Inflammatory macrophage (primary cell): ENCODE measurements at regions not wholly inside any gene's neighbourhood (a gene's known extent, or its start where the extent isn't known, plus 50 kb on each side); places are given as distances from the start of the nearest gene placed in this dataset.
A peak's percentile ranks its signal among the peaks of the same experiment; 100 is the strongest.
"Not testable (repeated sequence)": the region's sequence is repeated elsewhere in the genome, so short reads cannot be mapped to it uniquely, and the experiment has no call there.

Experiments
- DNase-seq, 2 donors: peaks; one replicate each; pipeline ENCODE4 v3.0.0-alpha.2; 2020 to 2022

DNA sequence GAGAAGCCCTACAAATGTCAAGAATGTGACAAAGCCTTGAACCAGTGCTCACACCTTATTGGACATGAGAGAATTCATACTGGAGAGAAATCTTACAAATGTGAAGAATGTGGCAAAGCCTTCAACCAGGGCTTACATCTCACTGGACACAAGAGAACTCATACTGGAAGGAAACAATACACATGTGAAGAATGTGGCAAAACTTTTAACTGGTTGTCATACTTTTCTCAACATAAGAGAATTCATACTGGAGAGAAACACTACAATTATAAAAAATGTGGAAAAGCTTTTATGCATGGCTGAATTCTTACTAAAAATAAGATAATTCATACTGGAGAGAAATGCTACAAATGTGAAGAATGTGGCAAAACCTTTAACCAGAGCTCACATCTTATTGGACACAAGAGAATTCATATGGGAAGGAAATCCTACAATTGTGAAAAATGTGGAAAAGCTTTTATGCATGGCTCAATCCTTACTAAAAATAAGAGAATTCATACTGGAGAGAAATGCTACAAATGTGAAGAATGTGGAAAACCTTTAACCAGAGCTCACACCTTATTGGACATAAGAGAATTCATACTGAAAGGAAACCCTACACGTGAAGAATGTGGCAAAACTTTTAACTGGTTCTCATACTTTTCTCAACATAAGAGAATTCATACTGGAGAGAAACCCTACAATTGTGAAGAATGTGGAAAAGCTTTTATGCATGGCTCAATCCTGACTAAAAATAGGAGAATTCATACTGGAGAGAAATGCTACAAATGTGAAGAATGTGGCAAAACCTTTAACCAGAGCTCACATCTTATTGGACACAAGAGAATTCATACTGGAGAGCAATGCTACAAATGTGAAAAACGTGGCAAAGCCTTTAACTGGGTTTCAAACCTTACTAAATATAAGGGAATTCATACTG lies 350.6 kb upstream of the NUPR2 start:
- not testable (repeated sequence) for DNase-seq

DNA sequence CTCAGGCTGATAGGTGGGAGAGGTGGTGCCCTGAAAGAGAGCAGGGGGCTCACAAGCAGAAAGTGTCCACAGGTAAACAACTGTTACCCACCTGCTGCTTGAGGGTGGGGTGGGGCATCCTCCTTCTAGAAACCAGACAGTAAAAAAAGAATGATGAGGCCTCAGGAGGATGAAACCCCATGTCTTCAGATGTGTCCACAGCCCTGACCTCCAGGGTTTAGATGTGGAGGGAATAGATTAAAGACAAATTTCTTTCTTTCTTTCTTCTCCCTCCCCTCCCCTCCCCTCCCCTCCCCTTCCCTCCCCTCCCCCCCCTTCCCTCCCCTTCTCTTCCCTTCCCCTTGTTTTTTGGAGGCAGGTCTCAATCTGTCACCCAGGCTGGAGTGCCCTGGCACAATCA lies 333.5 kb upstream of the NUPR2 start:
- DNase-seq, result no peak

DNA sequence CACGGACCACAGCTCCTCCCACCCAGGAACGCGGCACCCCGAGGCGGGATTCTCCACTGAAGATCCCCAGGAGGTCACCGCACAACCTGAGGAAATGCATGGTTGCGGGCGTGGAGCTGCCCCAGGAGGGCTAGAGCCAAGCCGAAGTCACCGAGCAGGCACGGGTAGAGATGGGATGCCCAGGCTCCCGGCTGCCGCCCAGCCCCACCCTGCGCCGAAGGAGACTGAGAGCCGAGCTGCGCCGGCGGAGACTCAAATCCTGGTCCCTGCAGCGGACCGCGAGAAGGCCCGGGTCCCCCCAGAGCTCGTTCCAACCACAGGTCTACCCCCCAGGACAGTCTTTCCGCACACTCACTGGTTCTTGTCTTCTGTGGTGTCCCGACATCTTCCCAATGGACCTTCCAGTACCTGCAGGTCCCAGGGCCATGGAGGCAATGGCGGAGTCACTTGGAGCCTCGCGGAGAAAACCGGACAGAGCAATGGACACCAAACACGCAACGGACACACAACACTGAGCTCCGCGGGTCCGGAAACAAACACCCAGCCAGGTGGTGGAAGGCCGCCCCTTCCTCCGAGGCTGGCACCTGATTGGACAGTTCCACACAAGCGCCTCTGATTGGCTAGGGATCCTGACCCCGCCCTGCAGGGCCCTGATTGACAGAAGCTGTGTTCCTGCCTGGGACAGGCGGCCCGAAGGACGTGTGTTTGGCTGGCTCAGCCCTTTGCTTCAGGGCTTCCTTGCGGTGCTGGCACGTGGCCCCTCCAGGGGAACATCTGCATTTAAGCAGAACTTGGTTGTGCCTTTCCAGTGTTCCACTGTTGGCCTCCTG lies 331.9 kb upstream of the NUPR2 start:
- no peak for DNase-seq

DNA sequence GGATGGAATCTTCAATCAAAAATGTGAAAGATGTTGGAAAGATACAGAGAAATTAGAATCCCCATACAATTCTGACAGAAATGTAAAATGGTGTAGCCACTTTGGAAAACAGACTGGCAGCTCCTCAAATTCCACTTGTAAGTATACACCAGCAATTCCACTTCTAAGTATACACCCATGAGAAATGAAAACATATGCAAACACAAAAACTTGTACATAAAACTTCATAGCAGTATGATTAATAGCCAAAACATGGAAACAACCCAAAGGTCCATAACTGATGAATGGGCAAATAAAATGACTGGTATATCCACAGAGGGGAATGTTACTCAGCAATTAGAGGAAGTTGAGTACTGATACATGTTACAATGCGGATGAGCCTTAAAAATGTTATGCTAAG lies 304.3 kb upstream of the NUPR2 start:
- not testable (repeated sequence) for DNase-seq

DNA sequence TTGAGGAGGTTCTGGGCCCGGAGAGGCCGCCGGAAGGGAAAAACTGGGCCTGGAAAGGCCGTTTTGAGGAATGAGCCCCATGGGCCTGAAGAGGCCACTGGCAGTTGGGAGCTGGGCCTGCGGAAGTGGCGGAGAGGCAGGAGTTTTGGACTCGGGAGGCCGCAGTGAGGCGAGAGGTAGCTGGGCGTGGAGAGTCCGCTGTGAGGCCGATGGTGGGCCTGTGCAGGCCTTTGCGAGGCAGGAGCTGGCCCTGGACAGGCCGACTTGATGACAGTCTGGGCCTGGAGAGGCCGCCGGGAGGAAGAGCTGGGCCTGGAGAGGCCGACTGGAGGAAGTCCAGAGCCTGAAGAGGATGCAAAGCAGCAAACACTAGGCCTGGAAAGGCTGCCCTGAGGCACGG lies 259.0 kb upstream of the NUPR2 start:
- DNase-seq, result no peak

DNA sequence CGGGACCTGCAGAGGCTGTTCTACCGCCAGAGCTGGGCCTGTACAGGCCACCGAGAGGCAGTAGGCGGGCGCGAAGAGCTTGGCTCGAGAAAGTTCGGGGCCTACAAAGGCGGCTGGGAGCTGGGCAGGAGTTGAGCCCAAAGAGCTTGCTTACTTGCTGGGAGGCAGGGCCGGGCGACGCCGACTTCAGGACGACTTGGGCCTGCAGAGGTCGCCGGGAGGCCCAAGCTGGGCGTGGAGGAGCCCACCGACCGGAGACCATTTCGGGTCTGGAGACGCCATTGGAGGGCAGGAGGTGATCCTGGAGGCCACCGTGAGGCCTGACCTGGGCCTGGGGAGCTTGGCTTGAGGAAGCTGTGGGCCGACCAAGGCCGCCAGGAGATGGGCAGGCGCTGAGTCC lies 258.4 kb upstream of the NUPR2 start:
- DNase-seq, result not testable (repeated sequence)

DNA sequence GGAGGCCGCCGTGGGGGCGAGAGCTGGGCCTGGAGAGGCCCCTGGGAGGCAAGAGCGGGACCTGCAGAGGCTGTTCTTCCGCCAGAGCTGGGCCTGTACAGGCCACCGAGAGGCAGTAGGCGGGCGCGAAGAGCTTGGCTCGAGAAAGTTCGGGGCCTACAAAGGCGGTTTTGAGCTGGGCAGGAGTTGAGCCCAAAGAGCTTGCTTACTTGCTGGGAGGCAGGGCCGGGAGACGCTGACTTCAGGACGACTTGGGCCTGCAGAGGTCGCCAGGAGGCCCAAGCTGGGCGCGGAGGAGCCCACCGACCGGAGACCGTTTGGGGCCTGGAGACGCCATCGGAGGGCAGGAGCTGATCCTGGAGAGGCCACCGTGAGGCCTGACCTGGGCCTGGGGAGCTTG lies 257.1 kb upstream of the NUPR2 start:
- DNase-seq, result peak in 1 of 2 donors; percentile 40

DNA sequence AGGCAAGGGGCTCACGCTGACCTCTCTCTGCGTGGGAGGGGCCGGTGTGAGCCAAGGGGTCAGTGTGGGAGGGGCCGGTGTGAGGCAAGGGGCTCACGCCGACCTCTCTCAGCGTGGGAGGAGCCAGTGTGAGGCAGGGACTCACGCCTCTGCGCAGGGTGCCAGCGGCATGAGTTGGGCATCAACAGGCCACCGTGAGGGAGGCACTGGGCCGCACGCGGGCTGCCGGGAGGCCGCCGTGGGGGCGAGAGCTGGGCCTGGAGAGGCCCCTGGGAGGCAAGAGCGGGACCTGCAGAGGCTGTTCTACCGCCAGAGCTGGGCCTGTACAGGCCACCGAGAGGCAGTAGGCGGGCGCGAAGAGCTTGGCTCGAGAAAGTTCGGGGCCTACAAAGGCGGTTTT lies 255.6 kb upstream of the NUPR2 start:
- not testable (repeated sequence) for DNase-seq

DNA sequence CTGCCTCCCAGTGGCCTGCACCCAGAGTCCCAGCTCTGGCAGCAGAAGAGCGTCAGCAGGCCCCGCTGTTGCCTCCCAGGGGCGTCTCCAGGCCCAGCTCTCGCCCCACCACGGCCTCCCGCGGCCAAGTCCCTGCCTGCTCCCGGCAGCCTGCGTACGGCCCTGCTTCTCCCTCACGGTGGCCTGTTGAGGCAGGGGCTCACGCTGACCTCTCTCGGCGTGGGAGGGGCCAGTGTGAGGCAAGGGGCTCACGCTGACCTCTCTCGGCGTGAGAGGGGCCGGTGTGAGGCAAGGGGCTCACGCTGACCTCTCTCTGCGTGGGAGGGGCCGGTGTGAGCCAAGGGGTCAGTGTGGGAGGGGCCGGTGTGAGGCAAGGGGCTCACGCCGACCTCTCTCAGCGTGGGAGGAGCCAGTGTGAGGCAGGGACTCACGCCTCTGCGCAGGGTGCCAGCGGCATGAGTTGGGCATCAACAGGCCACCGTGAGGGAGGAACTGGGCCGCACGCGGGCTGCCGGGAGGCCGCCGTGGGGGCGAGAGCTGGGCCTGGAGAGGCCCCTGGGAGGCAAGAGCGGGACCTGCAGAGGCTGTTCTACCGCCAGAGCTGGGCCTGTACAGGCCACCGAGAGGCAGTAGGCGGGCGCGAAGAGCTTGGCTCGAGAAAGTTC lies 254.1 kb upstream of the NUPR2 start:
- not testable (repeated sequence) for DNase-seq

DNA sequence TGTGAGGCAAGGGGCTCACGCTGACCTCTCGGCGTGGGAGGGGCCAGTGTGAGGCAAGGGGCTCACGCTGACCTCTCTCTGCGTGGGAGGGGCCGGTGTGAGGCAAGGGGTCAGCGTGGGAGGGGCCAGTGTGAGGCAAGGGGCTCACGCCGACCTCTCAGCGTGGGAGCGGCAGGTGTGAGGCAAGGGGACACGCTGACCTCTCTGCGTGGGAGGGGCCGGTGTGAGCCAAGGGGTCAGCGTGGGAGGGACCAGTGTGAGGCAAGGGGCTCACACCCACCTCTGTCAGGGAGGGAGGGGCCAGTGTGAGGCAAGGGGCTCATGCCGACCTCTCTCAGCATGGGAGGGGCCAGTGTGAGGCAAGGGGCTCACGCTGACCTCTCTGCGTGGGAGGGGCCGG lies 251.7 kb upstream of the NUPR2 start:
- DNase-seq, result not testable (repeated sequence)

DNA sequence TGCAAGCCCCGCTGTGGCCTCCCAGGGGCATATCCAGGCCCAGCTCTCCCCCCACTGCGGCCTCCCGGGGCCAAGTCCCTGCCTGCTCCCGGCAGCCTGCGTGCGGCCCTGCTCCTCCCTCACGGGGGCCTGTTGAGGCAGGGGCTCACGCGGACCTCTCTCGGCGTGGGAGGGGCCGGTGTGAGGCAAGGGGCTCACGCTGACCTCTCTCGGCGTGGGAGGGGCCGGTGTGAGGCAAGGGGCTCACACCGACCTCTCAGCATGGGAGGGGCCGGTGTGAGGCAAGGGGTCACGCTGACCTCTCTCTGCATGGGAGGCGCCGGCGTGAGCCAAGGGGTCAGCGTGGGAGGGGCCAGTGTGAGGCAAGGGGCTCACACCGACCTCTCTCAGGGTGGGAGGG lies 251.2 kb upstream of the NUPR2 start:
- DNase-seq, result not testable (repeated sequence)

DNA sequence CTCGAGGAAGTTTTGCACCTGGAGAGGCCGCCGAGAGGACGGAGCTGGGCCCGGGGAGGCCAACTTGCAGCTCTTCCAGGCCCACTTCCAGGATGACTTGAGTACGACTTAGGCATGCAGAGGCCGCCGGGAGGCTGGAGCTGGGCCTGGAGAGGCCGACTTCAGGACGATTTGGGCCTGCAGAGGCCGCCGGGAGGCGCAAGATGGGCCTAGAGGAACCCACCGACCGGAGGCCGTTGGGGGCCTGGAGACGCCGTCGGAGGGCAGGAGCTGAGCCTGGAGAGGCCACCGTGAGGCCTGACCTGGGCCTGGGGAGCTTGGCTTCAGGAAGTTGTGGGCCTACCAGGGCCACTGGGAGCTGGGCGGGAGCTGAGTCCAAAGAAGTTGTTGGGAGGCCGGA lies 250.5 kb upstream of the NUPR2 start:
- not testable (repeated sequence) for DNase-seq

DNA sequence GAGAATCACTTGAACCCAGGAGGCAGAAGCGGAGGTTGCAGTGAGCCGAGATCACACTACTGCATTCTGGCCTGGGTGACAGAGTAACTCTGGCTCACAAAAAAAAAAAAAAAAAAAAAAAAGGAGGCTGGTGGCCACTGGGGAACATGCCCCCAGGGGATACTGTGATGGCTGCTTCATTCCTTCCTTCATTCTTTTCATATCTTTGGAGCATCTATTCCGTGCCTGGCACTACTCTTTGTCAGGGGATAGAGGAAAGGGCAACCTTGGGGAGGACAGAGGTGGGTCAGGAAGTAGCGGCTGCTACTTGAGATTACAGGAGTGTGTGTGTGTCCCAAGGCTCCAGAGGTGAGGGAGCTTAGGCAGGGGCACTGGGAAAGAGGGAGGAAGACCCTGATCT lies 236.4 kb upstream of the NUPR2 start:
- DNase-seq, result not testable (repeated sequence)

DNA sequence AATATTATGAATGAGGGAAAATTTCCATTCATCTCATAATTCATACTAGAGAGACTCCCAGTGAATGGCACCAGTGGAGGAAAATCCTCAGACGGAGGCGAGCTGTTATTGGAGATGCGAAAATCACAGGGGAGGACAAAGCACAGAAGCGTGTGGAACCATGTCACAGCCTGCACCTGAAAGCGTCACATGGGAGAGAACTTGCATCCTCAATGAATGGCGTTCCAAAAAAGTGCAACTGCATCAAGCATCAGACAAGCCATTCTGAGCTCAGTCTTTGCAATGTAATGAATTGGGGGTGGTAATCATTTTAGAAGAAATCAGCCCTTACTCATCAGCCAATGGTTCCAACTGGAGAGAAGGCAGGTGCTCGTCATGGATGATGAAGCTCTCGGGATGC lies 235.0 kb upstream of the NUPR2 start:
- not testable (repeated sequence) for DNase-seq

DNA sequence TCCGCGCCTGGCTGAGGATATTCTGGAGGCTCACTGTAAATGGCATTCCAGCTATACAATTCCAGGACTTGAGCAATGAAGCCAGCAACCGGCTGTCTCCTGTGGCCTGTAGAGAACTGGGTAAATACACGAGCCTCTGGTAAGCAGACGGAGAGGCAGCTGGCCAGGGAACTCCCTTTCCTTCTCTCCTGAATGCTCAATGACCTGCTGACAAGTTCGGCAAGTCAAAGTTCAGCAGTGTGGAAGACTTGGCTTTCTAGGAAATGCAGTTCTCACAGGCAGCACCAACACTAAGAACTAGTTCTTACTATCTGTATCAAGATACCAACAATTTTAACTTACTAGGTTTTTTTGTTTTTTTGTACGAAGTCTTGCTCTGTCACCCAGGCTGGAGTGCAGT lies 232.1 kb upstream of the NUPR2 start:
- DNase-seq, result not testable (repeated sequence)

DNA sequence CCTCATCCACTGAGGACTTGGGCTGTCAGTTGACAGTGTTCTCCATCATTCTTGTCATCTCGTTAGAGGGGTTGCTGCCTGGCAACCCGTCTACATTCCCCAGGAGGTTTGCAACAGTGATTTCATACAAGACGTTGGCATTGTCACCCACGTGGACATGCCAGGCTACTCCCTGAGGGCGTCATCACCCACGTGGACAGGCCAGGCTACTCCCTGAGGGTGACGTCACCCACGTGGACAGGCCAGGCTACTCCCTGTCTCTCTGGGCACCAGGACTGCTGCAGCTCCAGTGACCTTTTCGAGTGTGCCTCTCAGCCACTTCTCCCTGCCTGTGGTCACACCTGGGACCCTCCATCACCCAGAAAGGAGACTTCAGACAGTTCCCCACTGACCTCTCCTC lies 212.1 kb upstream of the NUPR2 start:
- not testable (repeated sequence) for DNase-seq

DNA sequence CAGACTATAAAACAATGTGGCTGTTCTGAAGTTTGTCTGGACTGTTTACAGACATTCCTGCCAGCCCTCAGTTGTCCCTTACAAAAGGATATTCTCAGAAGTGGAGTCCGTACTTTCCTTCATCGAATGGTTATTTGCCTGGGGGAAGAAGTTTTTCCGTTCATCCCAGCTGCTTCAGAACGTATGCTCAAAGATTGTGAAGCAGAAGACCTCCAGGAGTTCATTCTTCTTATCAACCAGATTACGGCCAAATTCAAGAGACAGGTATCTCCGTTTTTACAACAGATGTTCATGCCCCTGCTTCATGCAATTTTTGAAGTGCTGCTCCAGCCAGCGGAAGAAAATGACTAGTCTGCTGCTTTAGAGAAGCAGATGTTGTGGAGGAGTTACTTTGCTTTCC lies 174.3 kb upstream of the NUPR2 start:
- no peak for DNase-seq

DNA sequence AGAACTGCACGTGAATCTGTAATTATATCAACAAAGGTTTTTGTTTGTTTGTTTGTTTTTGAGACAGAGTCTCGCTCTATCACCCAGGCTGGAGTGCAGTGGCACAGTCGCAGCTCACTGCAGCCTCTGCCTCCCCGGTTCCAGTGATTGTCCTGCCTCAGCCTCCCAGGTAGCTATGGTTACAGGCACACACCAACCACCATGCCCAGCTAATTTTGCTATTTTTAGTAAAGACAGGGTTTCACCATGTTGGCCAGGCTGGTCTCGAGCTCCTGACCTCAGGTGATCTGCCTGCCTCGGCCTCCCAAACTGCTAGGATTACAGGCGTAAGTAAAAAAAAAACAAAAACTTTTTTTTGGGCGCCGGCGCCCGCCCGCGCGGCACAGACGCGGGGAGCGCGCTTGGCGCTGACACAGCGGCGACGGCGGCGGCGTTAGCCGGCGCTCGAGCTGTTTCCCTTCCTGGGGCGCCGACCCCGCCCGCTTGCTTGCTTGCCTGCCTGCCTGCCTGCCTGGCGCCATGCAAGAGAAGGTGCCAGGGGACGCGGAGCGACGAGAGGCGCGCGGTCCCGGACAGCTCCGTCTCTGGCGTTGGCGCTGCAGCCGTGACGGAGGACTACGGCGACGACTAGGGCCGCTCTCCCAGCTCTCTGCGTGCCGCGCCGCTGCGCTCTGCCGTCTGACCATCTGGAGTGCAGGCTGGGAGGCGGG lies 171.4 kb upstream of the NUPR2 start:
- no peak for DNase-seq

DNA sequence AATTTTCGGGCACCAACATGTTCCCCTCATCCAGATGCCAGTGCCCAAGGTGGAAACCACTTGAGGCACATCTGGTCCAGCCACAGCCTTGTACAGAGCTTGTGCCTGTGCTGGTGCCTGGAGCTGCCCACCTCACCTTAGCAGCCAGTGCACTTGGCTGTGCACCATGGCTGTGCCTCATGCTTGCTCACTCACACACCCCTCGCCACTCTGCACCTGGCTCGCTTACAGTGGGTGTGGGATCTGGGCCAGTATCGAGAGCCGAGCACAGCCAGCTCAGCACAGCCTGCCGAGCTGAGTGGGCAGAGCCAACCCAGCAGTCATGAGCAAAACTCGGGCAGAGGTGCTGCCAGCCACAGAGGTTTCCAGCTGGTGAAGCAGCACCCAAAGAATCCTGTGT lies 139.9 kb upstream of the NUPR2 start:
- no peak for DNase-seq

DNA sequence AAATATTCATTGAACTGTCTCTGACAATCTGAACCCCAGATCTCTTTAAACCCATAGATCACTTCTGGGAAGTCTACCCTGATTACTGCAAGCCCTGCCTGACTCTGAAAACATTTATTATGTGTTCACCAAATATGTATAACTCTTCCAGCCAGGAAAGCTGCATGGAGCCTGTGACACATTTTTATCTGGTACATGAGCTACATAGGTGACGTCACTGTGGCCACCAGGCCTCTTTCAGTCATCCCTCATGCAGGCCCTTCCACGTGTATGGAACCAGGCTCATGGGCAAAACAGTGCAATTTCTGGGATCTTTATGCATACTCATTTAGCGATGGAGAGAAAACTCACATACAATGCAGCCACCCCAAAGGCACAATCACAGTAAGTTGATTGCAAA lies 133.9 kb upstream of the NUPR2 start:
- no peak for DNase-seq

DNA sequence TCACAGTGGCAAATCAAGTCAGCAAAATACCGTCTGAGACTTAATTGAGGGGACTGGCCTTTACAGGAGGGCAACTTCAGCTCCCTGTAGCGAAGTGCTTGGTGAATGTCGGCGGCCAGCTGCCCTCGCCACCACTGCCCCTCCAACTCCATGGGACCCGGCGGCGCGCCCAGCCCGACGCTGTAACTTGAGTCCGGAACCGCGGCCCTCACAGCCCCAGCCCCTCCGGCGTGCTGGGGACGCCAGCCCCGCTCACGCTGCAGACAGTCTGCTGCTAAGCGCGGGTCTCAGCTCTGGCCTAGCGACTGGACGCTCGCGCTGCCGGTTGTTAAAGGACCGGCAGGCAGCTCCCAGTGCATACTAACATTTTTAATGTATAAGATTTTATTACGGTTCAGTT lies 113.4 kb upstream of the NUPR2 start:
- no peak for DNase-seq

DNA sequence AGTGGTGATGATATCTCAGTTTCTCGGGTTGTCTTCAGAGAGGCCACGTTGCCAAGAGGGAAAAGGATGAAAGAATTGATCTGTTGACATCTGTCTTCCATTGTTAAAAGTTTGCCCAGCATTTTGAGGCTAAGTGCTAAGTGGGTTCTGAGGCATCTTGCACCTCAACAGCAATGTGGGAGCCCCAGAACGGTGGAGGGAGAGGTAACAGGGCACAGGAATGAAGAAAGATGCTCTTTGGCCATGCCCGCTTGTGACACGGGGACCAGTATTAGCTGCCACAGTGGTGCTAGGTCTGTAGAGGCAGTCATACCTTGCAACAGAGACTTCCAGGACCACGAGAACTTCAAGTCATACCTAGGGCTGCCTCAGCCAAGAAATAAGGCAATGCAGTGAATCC lies 106.6 kb upstream of the NUPR2 start:
- no peak for DNase-seq

DNA sequence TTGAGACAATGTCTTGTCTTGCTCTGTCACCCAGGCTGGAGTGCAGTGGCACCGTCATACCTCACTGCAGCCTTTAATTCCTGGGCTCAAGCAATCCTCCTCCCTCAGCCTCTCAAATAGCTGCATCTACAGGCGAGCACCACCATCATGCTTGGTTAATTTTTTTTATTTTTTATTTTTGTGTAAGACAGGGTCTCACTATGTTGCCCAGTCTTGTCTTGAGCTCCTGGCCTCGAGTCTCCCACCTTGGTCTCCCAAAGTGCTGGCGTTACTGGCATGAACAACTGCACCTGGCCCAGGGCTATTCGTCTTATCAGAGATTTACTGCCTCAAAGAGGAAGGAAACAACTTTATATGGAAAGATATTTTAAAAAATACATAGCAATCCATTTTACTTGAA lies 102.8 kb upstream of the NUPR2 start:
- DNase-seq, result no peak
